GM21367 (cell line): ENCODE measurements at regions not wholly inside any gene's neighbourhood (a gene's known extent, or its start where the extent isn't known, plus 50 kb on each side); places are given as distances from the start of the nearest gene placed in this dataset.

Experiments used
- ATAC-seq: cut with Tn5 transposase; IDR thresholded peaks from one replicate; pipeline ENCODE4 v1.9.1; 2021; ENCODE audit not compliant: unreplicated experiment

DNA sequence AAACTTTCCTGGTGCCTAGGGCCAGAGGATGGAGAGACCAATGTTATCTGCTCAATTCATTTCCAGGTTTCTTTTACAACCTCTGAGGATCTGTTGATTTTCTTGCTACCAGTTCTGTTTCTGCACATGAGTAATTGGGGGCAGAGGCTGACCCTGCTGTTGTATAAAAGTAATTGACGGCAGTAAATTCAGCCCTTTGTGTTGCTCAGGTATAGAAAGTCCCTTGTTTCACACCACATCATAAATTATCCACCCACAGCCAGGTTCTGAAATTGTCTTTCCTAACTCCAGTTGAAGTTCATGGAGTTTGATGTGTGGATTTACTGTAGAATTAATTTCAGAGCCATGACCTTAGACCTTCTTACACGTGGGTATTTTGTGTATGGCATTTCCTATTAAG lies 107.4 kb upstream of the GRIK2 start:
- no peak for ATAC-seq

DNA sequence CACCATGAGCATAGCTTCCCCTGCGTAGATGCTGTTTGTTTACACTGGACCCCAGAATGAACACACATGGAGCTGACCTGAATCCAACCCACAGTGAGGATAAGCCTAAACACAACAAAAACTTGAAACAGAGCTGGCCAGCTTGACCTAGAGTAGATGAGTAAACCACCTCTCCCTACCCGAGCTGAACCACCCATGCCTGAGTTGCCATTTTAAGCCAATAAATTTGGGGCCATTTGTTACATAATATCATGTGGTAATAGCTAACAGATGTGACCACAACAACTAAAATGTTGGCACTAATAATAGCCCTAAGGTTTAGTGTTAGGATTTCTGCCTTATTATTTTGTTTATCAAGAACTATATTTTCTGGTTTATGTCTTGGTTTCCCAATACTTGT lies 103.2 kb upstream of the GRIK2 start:
- no peak for ATAC-seq

DNA sequence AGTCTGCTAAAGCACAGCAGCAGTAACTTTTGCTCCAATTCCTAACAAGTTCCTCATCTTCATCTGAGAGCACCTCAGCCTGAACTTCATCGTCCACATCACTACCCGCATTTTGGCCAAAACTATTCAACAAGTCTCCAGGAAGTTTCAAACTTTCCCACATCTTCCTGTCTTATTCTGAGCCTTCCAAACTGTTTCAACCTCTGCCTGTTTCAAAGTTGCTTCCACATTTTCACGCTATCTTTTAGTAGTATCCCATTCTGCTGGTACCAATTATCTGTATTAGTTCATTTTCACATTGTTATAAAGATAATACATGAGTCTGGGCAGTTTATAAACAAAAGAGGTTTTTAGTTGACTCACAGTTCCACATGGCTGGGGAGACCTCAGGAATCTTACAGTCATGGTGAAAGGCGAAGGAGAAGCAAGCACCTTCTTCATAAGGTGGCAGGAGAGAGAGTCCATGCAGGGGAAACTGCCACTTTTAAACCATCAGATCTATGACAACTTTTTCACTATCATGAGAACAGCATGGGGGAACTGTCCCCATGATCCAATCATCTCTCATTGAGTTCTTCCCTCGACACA lies 99.4 kb upstream of the GRIK2 start:
- ATAC-seq = no peak

GRCh38 chr6:101294676-101295075 lies 98.8 kb upstream of the GRIK2 start:
- no peak for ATAC-seq

DNA sequence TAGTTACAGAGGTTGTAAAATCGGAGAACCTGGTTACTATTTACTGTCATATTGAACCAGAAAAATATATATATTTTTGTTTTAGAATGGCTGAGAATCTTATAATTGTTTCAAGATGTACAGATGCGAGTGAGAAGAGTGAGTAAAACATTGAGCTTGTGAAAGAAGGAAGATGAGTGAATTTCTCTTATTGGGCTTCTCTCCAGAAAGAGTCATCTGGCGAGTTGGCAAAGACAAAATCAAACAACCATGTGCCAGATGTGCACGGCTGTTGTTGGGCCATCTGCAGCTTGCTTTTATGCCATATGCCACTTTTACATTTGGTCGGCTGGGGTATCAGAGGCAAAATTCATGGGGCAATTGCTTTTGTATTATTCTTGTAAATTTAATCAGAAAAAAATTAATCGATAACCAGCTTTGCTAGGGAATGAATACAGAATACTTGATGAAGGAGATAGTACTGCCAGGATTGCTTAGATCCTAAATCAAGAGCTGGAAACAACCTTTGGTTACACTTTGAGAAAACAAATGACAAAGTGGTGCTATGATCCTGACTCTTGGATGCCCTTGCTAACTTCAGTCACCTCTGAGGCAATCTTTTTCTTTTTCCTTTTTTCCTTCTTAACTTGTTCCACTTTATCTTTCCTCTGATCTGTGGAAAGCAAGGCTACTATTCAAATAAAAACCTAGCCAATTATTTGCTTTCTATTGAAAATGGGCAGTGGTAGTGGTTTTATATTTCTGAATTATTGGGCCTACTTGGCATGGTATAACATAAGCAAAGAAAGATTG lies 97.1 kb upstream of the GRIK2 start:
- no peak for ATAC-seq

DNA sequence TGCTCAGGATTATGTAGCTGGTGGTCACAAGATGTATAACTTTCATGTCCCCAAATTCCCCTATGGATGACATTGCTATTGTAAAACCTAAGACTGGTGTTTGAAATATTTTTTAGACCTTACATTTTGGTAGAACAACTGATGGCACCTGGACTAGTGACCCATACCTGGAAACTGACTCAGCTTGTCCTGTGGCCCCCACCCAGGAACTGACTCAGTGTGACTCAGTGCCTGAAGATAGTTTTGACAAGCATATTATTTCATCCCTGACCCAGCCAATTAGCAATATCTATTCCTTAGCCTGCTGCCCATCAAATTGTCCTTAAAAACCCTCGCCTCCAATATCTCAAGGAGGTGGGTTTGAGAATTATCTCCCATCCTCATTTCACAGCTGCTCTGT lies 90.9 kb upstream of the GRIK2 start:
- no peak for ATAC-seq

- no peak for ATAC-seq
These were observed 90.0 kb upstream of the GRIK2 start for GRCh38 chr6:101303495-101303894.

DNA sequence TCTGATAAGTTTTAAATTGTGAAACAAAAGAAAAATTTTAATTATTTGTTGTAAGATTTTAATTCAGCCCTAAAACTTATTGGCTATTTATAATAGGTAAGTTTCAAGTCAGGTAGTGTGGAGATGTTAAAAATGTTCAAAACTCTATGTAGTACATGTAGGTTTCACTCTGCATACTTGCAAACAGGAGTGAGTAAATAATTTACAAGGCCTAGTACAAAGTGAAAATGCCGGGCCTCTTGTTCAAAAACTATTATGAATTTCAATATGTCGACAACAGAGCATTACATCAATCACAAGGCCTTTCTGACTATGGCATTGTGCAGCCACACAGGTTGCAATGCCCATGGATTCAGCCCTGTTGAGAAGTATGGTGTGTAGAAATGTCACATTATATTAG lies 80.9 kb upstream of the GRIK2 start:
- ATAC-seq = no peak

DNA sequence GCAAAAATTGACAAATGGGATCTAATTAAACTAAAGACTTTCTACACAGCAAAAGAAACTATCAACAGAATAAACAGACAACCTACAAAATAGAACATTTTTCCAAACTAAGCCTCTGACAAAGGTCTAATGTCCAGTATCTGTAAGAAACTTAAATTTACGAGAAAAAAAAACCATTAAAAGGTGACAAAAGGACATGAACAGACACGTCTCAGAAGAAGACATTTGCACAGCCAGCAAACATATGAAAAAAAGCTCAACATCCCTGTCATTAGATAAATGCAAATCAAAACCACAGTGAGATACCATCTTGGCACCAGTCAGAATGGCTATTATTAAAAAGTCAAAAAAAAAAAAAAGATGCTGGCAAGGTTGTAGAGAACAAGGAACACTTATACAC lies 70.6 kb upstream of the GRIK2 start:
- no peak for ATAC-seq

GRCh38 chr6:101326411-101326810 lies 67.1 kb upstream of the GRIK2 start:
- ATAC-seq = no peak

GRCh38 chr6:101341926-101342325 lies 51.6 kb upstream of the GRIK2 start:
- no peak for ATAC-seq
